Endodermal cell (in vitro differentiated cells): ENCODE measurements at regions not wholly inside any gene's neighbourhood (a gene's known extent, or its start where the extent isn't known, plus 50 kb on each side); places are given as distances from the start of the nearest gene placed in this dataset.

Source experiments
- DNase-seq: peaks from one replicate; pipeline ENCODE4 v3.0.0-alpha.2; 2017
- H3K27ac ChIP-seq: 2 replicates; pipeline ENCODE4 v1.5.1; 2013; ENCODE audit warnings: mild to moderate bottlenecking, low read depth, low read length, moderate library complexity
- H3K27me3 ChIP-seq: 2 replicates; pipeline ENCODE4 v1.6.1; 2013; ENCODE audit warnings: mild to moderate bottlenecking, low read length, moderate library complexity; ENCODE audit not compliant: insufficient read depth, control insufficient read depth, poor library complexity, severe bottlenecking
- H3K36me3 ChIP-seq: 2 replicates; pipeline ENCODE4 v1.7.0; 2013; ENCODE audit warnings: mild to moderate bottlenecking, low read length, moderate library complexity; ENCODE audit not compliant: control insufficient read depth, insufficient read depth
- H3K4me1 ChIP-seq: one replicate; pipeline ENCODE4 v1.7.0; 2013; ENCODE audit warnings: low read length; ENCODE audit not compliant: control insufficient read depth, insufficient read depth
- H3K4me3 ChIP-seq: 2 replicates; pipeline ENCODE4 v1.5.1; 2013; ENCODE audit warnings: mild to moderate bottlenecking, low read length, moderate library complexity
- H3K9ac ChIP-seq: 2 replicates; pipeline ENCODE4 v1.6.1; 2013; ENCODE audit warnings: mild to moderate bottlenecking, low read length, moderate library complexity; ENCODE audit not compliant: poor library complexity, severe bottlenecking; ENCODE audit errors: extremely low read depth
- H3K9me3 ChIP-seq: 2 replicates; pipeline ENCODE4 v1.6.1; 2013; ENCODE audit warnings: mild to moderate bottlenecking, low read length, moderate library complexity; ENCODE audit not compliant: control insufficient read depth
- H3K27ac Mint-ChIP-seq: 2 replicates; pipeline ENCODE4 v1.8.0; 2020; ENCODE audit warnings: mixed read lengths
- H3K27me3 Mint-ChIP-seq: 2 replicates; pipeline ENCODE4 v1.8.0; 2021; ENCODE audit warnings: mild to moderate bottlenecking, mixed read lengths; ENCODE audit not compliant: insufficient read depth
- H3K36me3 Mint-ChIP-seq: 2 replicates; pipeline ENCODE4 v1.8.0; 2020; ENCODE audit warnings: low read depth, mixed read lengths
- H3K4me1 Mint-ChIP-seq: 2 replicates; pipeline ENCODE4 v1.8.0; 2020; ENCODE audit warnings: mixed read lengths
- H3K4me3 Mint-ChIP-seq: 2 replicates; pipeline ENCODE4 v1.8.0; 2020; ENCODE audit warnings: mild to moderate bottlenecking, moderate library complexity, mixed read lengths
- H3K9me3 Mint-ChIP-seq: 2 replicates; pipeline ENCODE4 v1.8.0; 2020; ENCODE audit warnings: mild to moderate bottlenecking, mixed read lengths
- WGBS, 2 experiments: methylation state at CpG; one replicate each; pipeline versions ENCODE4 v1.1.5 to v1.1.7; 2013; ENCODE audit warnings: missing lambda C conversion rate in 2 of 2, mixed read lengths in 1 of 2; ENCODE audit not compliant: insufficient coverage in 1 of 2, insufficient read length in 1 of 2; 5-methylcytosine and 5-hydroxymethylcytosine counted together
- TF ChIP-seq, protein P1 (sequence below): fragments of 200-600 bp; sonication (generic); conservative IDR thresholded peaks from 2 replicates; pipeline ENCODE4 v1.5.0; 2021; ENCODE audit warnings: antibody characterized with exemption, mild to moderate bottlenecking

GRCh38 chr3:177427540-177427939, 230.3 kb upstream of the TBL1XR1 start:
- 84 to 91% methylated on average over 1 of the region's 1 CpG for WGBS, 2 experiments
- Histone ChIP-seq H3K27ac (no peak overlapping the region), H3K36me3 (no peaks in the 10 kb centered on the region), H3K27me3 (no peaks in the 10 kb centered on the region), H3K9me3 (no peaks in the 10 kb centered on the region), H3K4me1 (peaks cover 19% of the 10 kb centered on the region), H3K9ac (no peak overlapping the region), H3K4me3 (no peak overlapping the region)
- H3K4me3 Mint-ChIP-seq = no peak overlapping the region
- H3K27me3 Mint-ChIP-seq = no peaks in the 10 kb centered on the region
- peaks cover 47% of the 10 kb centered on the region for H3K4me1 Mint-ChIP-seq
- no peak overlapping the region for H3K27ac Mint-ChIP-seq
- no peak for DNase-seq
- H3K36me3 Mint-ChIP-seq = no peaks in the 10 kb centered on the region
- no peaks in the 10 kb centered on the region for H3K9me3 Mint-ChIP-seq
- TF ChIP-seq, protein P1, sequence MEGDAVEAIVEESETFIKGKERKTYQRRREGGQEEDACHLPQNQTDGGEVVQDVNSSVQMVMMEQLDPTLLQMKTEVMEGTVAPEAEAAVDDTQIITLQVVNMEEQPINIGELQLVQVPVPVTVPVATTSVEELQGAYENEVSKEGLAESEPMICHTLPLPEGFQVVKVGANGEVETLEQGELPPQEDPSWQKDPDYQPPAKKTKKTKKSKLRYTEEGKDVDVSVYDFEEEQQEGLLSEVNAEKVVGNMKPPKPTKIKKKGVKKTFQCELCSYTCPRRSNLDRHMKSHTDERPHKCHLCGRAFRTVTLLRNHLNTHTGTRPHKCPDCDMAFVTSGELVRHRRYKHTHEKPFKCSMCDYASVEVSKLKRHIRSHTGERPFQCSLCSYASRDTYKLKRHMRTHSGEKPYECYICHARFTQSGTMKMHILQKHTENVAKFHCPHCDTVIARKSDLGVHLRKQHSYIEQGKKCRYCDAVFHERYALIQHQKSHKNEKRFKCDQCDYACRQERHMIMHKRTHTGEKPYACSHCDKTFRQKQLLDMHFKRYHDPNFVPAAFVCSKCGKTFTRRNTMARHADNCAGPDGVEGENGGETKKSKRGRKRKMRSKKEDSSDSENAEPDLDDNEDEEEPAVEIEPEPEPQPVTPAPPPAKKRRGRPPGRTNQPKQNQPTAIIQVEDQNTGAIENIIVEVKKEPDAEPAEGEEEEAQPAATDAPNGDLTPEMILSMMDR = no peak

GRCh38 chr3:177429079-177429478, 231.8 kb upstream of the TBL1XR1 start:
- WGBS, 2 experiments = 73% methylated on average over 1 of the region's 1 CpG; no CpG with 5 or more reads in 1 of the 2 experiments

DNA sequence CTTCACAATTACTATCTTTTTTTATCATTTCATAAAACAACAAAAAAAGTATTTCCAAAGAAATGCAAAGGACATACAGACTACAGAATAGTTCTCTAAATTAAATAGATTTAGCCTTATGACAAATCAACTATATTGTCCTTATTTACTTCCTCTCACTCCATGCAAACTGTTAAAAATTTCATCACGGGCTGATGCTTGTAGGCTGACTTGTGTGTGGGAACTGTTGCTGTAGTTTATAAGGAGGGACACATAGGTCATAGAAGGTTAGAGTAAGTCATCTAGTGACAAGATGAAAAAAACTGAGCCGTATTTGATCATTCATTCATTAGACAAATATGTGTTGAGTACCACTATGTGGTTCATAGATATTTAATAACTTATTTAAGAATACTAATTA, 232.5 kb upstream of the TBL1XR1 start:
- 85% methylated on average over 2 of the region's 2 CpGs; no CpG with 5 or more reads in 1 of the 2 experiments for WGBS, 2 experiments
- no peak for DNase-seq
- Mint-ChIP-seq H3K4me3 (no peak overlapping the region), H3K27me3 (no peaks in the 10 kb centered on the region), H3K4me1 (peaks cover 33% of the 10 kb centered on the region), H3K36me3 (no peaks in the 10 kb centered on the region), H3K27ac (no peak overlapping the region), H3K9me3 (no peaks in the 10 kb centered on the region)
- no peak overlapping the region for H3K4me3 ChIP-seq
- H3K36me3 ChIP-seq = no peaks in the 10 kb centered on the region
- no peak overlapping the region for H3K9ac ChIP-seq
- TF ChIP-seq, protein P1 = no peak
- no peak overlapping the region for H3K27ac ChIP-seq
- no peaks in the 10 kb centered on the region for H3K9me3 ChIP-seq
- H3K4me1 ChIP-seq = peaks cover 14% of the 10 kb centered on the region
- no peaks in the 10 kb centered on the region for H3K27me3 ChIP-seq

More at GRCh38 chr3:177429079-177429478, 231.8 kb upstream of the TBL1XR1 start:
- DNase-seq = no peak
- Histone ChIP-seq H3K4me3 (no peak overlapping the region), H3K27me3 (no peaks in the 10 kb centered on the region), H3K27ac (no peak overlapping the region), H3K4me1 (peaks cover 14% of the 10 kb centered on the region), H3K36me3 (no peaks in the 10 kb centered on the region), H3K9ac (no peak overlapping the region), H3K9me3 (no peaks in the 10 kb centered on the region)
- Mint-ChIP-seq H3K27me3 (no peaks in the 10 kb centered on the region), H3K4me3 (no peak overlapping the region), H3K9me3 (no peaks in the 10 kb centered on the region), H3K36me3 (no peaks in the 10 kb centered on the region), H3K4me1 (peaks cover 33% of the 10 kb centered on the region), H3K27ac (no peak overlapping the region)
- TF ChIP-seq, protein P1 = no peak
